GM12878 (cell line): ENCODE measurements at regions not wholly inside any gene's neighbourhood (a gene's known extent, or its start where the extent isn't known, plus 50 kb on each side); places are given as distances from the start of the nearest gene placed in this dataset.

ENCODE experiments used
- ATAC-seq: fragments of 200-7000 bp; cut with Tn5 transposase; 3 replicates; pipeline ENCODE4 v1.9.1; 2020; ENCODE audit warnings: mild to moderate bottlenecking, moderate library complexity
- BruUV-seq: library from RNA; stranded (reverse); fragments of 400-500 nt; replicated peaks from 2 replicates; lab custom pipeline; 2021; lab: Mats Ljungman, UMichigan
- CTCF ChIA-PET: fragments of 300-600 bp; sonication (Branson Sonifier 250); formaldehyde crosslinking; extraction: SDS; loops from one replicate; lab custom pipeline; 2021; ENCODE audit warnings: inconsistent platforms; lab: Yijun Ruan, JAX
- POLR2A ChIA-PET: fragments of 350-600 bp; formaldehyde crosslinking; extraction: SDS; loops from one replicate; lab custom pipeline; 2021; ENCODE audit warnings: inconsistent platforms; lab: Charles Lee
- RAD21 ChIA-PET: fragments of 300-600 bp; sonication (Branson Sonifier 250); formaldehyde crosslinking; loops from one replicate; lab custom pipeline; 2023; ENCODE audit warnings: antibody characterized with exemption; ENCODE audit not compliant: unreplicated experiment; lab: Charles Lee
- SMC1A ChIA-PET: fragments of 300-600 bp; sonication (Branson Sonifier 250); formaldehyde crosslinking; loops from one replicate; lab custom pipeline; 2023; ENCODE audit not compliant: unreplicated experiment, uncharacterized antibody; lab: Charles Lee
- DNase-seq: peaks from one replicate; pipeline ENCODE4 v3.0.0-alpha.2; 2011; ENCODE audit warnings: low read depth, low spot score
- FAIRE-seq: peaks from 3 replicates; lab custom pipeline; 2011; peaks lifted over from hg19 to GRCh38; lab: Jason Lieb, UNC
- H2AFZ ChIP-seq: 2 replicates; pipeline ENCODE4 v1.6.0; 2011; ENCODE audit warnings: low read depth, low read length, control low read depth; ENCODE audit not compliant: control insufficient read depth
- H3K27ac ChIP-seq: 2 replicates; pipeline ENCODE4 v1.5.1; 2011; ENCODE audit warnings: control low read depth; ENCODE audit not compliant: control insufficient read depth, insufficient read depth
- H3K27me3 ChIP-seq, 2 experiments: replicated peaks in 1 of 2; 2 replicates each; pipeline versions ENCODE4 v1.6.0 to v1.6.1; 2011; ENCODE audit warnings: low read length in 1 of 2; ENCODE audit not compliant: control insufficient read depth in 2 of 2, insufficient read depth in 2 of 2
- H3K36me3 ChIP-seq, 2 experiments: 2 replicates each; pipeline ENCODE4 v1.5.1; 2011; ENCODE audit warnings: low read length in 1 of 2; ENCODE audit not compliant: control insufficient read depth in 2 of 2, insufficient read depth in 2 of 2
- H3K4me1 ChIP-seq: 2 replicates; pipeline ENCODE4 v1.6.1; 2011; ENCODE audit warnings: mild to moderate bottlenecking, low read length, moderate library complexity, mixed read lengths; ENCODE audit not compliant: control insufficient read depth, insufficient read depth
- H3K4me2 ChIP-seq: 2 replicates; pipeline ENCODE4 v1.6.0; 2011; ENCODE audit warnings: control low read depth; ENCODE audit not compliant: control insufficient read depth, insufficient read depth
- H3K4me3 ChIP-seq: fragments of 200-600 bp; sonication (generic); 2 replicates; pipeline ENCODE4 v1.5.1; 2016
- H3K79me2 ChIP-seq: 2 replicates; pipeline ENCODE4 v1.6.0; 2011; ENCODE audit warnings: low read length; ENCODE audit not compliant: control insufficient read depth, insufficient read depth
- H3K9ac ChIP-seq: 2 replicates; pipeline ENCODE4 v1.8.0; 2011; ENCODE audit warnings: low read length, control low read depth, mixed read lengths; ENCODE audit not compliant: control insufficient read depth, insufficient read depth
- H3K9me3 ChIP-seq: replicated peaks from 3 replicates; pipeline ENCODE4 v1.5.1; 2011; ENCODE audit warnings: mild to moderate bottlenecking, low read length; ENCODE audit not compliant: control insufficient read depth, insufficient read depth
- H4K20me1 ChIP-seq: 2 replicates; pipeline ENCODE4 v1.6.0; 2011; ENCODE audit not compliant: control insufficient read depth, insufficient read depth
- CREB1 ChIP-seq: IDR thresholded peaks from 2 replicates; pipeline ENCODE4 v1.6.1; 2012; ENCODE audit warnings: low read depth, mild to moderate bottlenecking, inconsistent platforms
- ESRRA ChIP-seq: IDR thresholded peaks from 2 replicates; pipeline ENCODE4 v1.6.1; 2012; ENCODE audit warnings: mild to moderate bottlenecking, low read length, improper control_type of control experiment
- KAT2A ChIP-seq: conservative IDR thresholded peaks from 2 replicates; pipeline ENCODE4 v1.6.1; 2011; ENCODE audit warnings: low read depth, low read length; ENCODE audit not compliant: control insufficient read depth
- RUNX3 ChIP-seq: IDR thresholded peaks from 2 replicates; pipeline ENCODE4 v1.6.1; 2012; ENCODE audit warnings: low read length, inconsistent platforms
- TARDBP ChIP-seq: IDR thresholded peaks from 2 replicates; pipeline ENCODE4 v1.6.1; 2016; ENCODE audit warnings: borderline replicate concordance
- ZNF24 ChIP-seq: fragments of 450-650 bp; IDR thresholded peaks from 2 replicates; pipeline ENCODE4 v1.6.1; 2017; ENCODE audit warnings: antibody characterized with exemption, mild to moderate bottlenecking
- ZNF622 ChIP-seq: fragments of 450-650 bp; IDR thresholded peaks from 2 replicates; pipeline ENCODE4 v1.6.1; 2017; ENCODE audit warnings: mild to moderate bottlenecking, inconsistent platforms
- ZZZ3 ChIP-seq: IDR thresholded peaks from 2 replicates; pipeline ENCODE4 v1.6.1; 2011; ENCODE audit warnings: low read depth; ENCODE audit not compliant: control insufficient read depth, insufficient read length
- in situ Hi-C: fragments of 300-500 bp; cut with MboI; formaldehyde crosslinking; loops from 9 replicates; pipeline ENCODE4 v1.14.3; 2018; ENCODE audit warnings: mixed read lengths
- intact Hi-C: fragments of 100-400 bp; cut with micrococcal nuclease; formaldehyde crosslinking; loops from one replicate; pipeline ENCODE4 v1.14.2; 2022; ENCODE audit not compliant: unreplicated experiment
- TF ChIP-seq, protein P1 (sequence below): fragments of 450-650 bp; IDR thresholded peaks from 2 replicates; pipeline ENCODE4 v1.6.1; 2018; ENCODE audit warnings: borderline replicate concordance, mild to moderate bottlenecking; ENCODE audit not compliant: partially characterized antibody

DNA sequence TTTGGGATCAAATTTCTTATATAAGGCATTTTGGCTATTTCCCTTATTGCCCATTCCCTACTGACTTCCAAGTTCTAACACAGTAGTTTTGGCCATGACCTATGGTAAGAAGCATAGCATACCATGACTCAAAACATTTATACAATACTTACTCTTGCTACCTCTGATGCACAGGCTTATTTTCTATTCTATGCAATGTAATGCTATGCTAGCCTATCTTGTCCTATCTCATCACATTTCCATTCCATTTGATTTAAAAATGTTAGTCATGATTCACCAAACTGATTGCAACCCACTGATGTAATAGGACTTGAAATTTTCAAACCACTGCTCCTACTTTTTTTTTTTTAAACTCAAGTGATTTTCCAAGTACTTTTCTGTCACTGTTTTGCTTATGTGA lies 658.5 kb downstream of the TYW1 start:
- H3K36me3 ChIP-seq = no peaks in the 10 kb centered on the region
- ChIA-PET POLR2A (no interaction called here), RAD21 (no interaction called here), SMC1A (no interaction called here), CTCF (no interaction called here)
- H3K9me3 ChIP-seq = no peaks in the 10 kb centered on the region
- no peaks in the 10 kb centered on the region for H3K79me2 ChIP-seq
- no peak for FAIRE-seq
- TF ChIP-seq ZNF24 (no peak), KAT2A (no peak), TARDBP (no peak), ESRRA (no peak), ZNF622 (no peak), CREB1 (no peak), ZZZ3 (no peak), RUNX3 (no peak)
- TF ChIP-seq, protein P1, sequence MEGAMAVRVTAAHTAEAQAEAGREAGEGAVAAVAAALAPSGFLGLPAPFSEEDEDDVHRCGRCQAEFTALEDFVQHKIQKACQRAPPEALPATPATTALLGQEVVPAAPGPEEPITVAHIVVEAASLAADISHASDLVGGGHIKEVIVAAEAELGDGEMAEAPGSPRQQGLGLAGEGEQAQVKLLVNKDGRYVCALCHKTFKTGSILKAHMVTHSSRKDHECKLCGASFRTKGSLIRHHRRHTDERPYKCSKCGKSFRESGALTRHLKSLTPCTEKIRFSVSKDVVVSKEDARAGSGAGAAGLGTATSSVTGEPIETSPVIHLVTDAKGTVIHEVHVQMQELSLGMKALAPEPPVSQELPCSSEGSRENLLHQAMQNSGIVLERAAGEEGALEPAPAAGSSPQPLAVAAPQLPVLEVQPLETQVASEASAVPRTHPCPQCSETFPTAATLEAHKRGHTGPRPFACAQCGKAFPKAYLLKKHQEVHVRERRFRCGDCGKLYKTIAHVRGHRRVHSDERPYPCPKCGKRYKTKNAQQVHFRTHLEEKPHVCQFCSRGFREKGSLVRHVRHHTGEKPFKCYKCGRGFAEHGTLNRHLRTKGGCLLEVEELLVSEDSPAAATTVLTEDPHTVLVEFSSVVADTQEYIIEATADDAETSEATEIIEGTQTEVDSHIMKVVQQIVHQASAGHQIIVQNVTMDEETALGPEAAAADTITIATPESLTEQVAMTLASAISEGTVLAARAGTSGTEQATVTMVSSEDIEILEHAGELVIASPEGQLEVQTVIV = no peak
- no peak overlapping the region for H3K27ac ChIP-seq
- intact Hi-C loops = no loop called here
- H3K4me2 ChIP-seq = no peak overlapping the region
- no TSS peak for BruUV-seq
- no peaks in the 10 kb centered on the region for H3K27me3 ChIP-seq
- no peak overlapping the region for H3K4me3 ChIP-seq
- no peak overlapping the region for H3K9ac ChIP-seq
- ATAC-seq = no peak
- no peaks in the 10 kb centered on the region for H4K20me1 ChIP-seq
- no peak for DNase-seq
- H2AFZ ChIP-seq = no peak overlapping the region
- no peaks in the 10 kb centered on the region for H3K4me1 ChIP-seq
- in situ Hi-C loops = no loop called here
